Heart left ventricle (tissue), 13 donors: ENCODE measurements at regions not wholly inside any gene's neighbourhood (a gene's known extent, or its start where the extent isn't known, plus 50 kb on each side); places are given as distances from the start of the nearest gene placed in this dataset.

Experiments used
- CTCF ChIP-seq, 12 donors: fragments of 200-600 bp; sonication (generic) in 4 of 12; IDR thresholded peaks; one replicate each; pipeline versions ENCODE4 v1.5.0 to v1.8.0; 2018 to 2022; ENCODE audit warnings: antibody characterized with exemption in 12 of 12, mild to moderate bottlenecking in 5 of 12
- POLR2A ChIP-seq, 2 donors: fragments of 450-650 bp; IDR thresholded peaks; one replicate each; pipeline ENCODE4 v1.6.1; 2017; ENCODE audit warnings: antibody characterized with exemption in 2 of 2, mild to moderate bottlenecking in 2 of 2, moderate library complexity in 2 of 2
- donor health status: ischemic (EF 13 %, LVEDD 7.1; RV severe dilation, severe dysfunction).
- donor health status: DM: no; HTN: yes; CAD: no.
- donor health status: DM: no; HTN: no; CAD: no.
- donor health status: ischemic (EF 25% LVEDD 6.9; RV normal size, moderate dysfunction).
- donor health status: ischemic (EF 25% LVEDD 5.7; RV mildly dilated, moderate dysfunction).
- donor health status: ischemic (EF 35%, LVEDD 5.7; RV mildly dilated, moderate dysfunction).
- donor health status: nonischemic (EF 11% LVEDD 7.7; RV severe dilation, severe dysfunction).
- donor health status: DM: yes; HTN: yes; CAD: no.
- donor health status: PGD.
- donor health status: ischemic (EF 29% LVEDD 5.4; RV normal size, mild dysfunction).
- donor health status: nonischemic (EF 23%, LVEDD 6.1; RV moderate dilation, normal function).

- TF ChIP-seq CTCF (IDR thresholded peaks at IDR 0.05) (no peak), POLR2A (IDR thresholded peaks at IDR 0.05) (no peak)
Observed at GRCh38 chr9:25381141-25381540, 297.1 kb downstream of the TUSC1 start.
